H1 (cell line): ENCODE measurements at regions not wholly inside any gene's neighbourhood (a gene's known extent, or its start where the extent isn't known, plus 50 kb on each side); places are given as distances from the start of the nearest gene placed in this dataset.

Experiments
- CTCF ChIA-PET: fragments of 300-600 bp; sonication (Branson Sonifier 250); formaldehyde crosslinking; loops from one replicate; lab custom pipeline; 2021; ENCODE audit not compliant: partially characterized antibody; lab: Charles Lee
- POLR2A ChIA-PET: fragments of 300-600 bp; sonication (Branson Sonifier 250); formaldehyde crosslinking; loops from one replicate; lab custom pipeline; 2021; ENCODE audit warnings: inconsistent platforms; ENCODE audit not compliant: partially characterized antibody; lab: Charles Lee
- DNase-seq, 2 experiments: peaks; one replicate each; pipeline versions ENCODE4 v3.0.0 to v3.0.0-alpha.2; 2010 to 2022; ENCODE audit warnings: low spot score in 2 of 2, low read depth in 1 of 2, mixed read lengths in 1 of 2
- FAIRE-seq: peaks from 2 replicates; lab custom pipeline; 2011; peaks lifted over from hg19 to GRCh38; lab: Jason Lieb, UNC
- H2AFZ ChIP-seq: 2 replicates; pipeline ENCODE4 v1.8.1; 2012; ENCODE audit warnings: low read length, inconsistent platforms
- H2AK5ac ChIP-seq: 2 replicates; pipeline ENCODE4 v1.6.1; 2013; ENCODE audit warnings: low read depth, low read length
- H2BK120ac ChIP-seq: replicated peaks from 2 replicates; pipeline ENCODE3; 2013; ENCODE audit warnings: low read depth, low read length, inconsistent platforms
- H2BK12ac ChIP-seq: 2 replicates; pipeline ENCODE4 v1.6.1; 2013; ENCODE audit warnings: low read depth, low read length
- H2BK15ac ChIP-seq: 2 replicates; pipeline ENCODE4 v1.6.1; 2013; ENCODE audit warnings: low read length
- H2BK20ac ChIP-seq: 2 replicates; pipeline ENCODE4 v1.6.1; 2013; ENCODE audit warnings: low read length
- H2BK5ac ChIP-seq: 2 replicates; pipeline ENCODE4 v1.6.1; 2013; ENCODE audit warnings: low read depth, low read length
- H3K14ac ChIP-seq: 2 replicates; pipeline ENCODE4 v1.6.1; 2013; ENCODE audit warnings: inconsistent platforms; ENCODE audit not compliant: insufficient read length
- H3K18ac ChIP-seq: 2 replicates; pipeline ENCODE4 v1.6.1; 2013; ENCODE audit warnings: low read length; ENCODE audit errors: extremely low read depth
- H3K23ac ChIP-seq: 2 replicates; pipeline ENCODE4 v1.6.1; 2013; ENCODE audit warnings: inconsistent platforms; ENCODE audit not compliant: insufficient read length
- H3K23me2 ChIP-seq: 2 replicates; pipeline ENCODE4 v1.6.1; 2013; ENCODE audit warnings: low read depth, low read length
- H3K27ac ChIP-seq: 2 replicates; pipeline ENCODE4 v1.6.1; 2011; ENCODE audit warnings: low read depth, low read length, inconsistent platforms
- H3K27me3 ChIP-seq, 4 experiments: replicated peaks in 1 of 4; 1 replicate in 1 of 4; 2 replicates in 3 of 4; pipeline versions ENCODE4 v1.6.1 to v1.8.1; 2011 to 2013; ENCODE audit warnings: low read length in 3 of 4, mild to moderate bottlenecking in 3 of 4, inconsistent platforms in 2 of 4, mixed read lengths in 2 of 4, moderate library complexity in 1 of 4; ENCODE audit not compliant: control insufficient read depth in 3 of 4, insufficient read depth in 3 of 4; ENCODE audit errors: extremely low read depth in 1 of 4
- H3K36me3 ChIP-seq, 4 experiments: 2 replicates each; pipeline versions ENCODE4 v1.6.1 to v1.8.1; 2011 to 2013; ENCODE audit warnings: mild to moderate bottlenecking in 4 of 4, low read length in 3 of 4, moderate library complexity in 2 of 4, control low read depth in 1 of 4, inconsistent platforms in 1 of 4; ENCODE audit not compliant: insufficient read depth in 4 of 4, control insufficient read depth in 2 of 4
- H3K4ac ChIP-seq: replicated peaks from 2 replicates; pipeline ENCODE3; 2013; ENCODE audit warnings: low read length, low read depth, mixed read lengths, inconsistent platforms; ENCODE audit not compliant: insufficient read length
- H3K4me1 ChIP-seq, 4 experiments: replicated peaks in 1 of 4; 1 replicate in 1 of 4; 2 replicates in 3 of 4; pipeline versions ENCODE4 v1.6.1 to v1.8.1; 2011 to 2013; ENCODE audit warnings: low read length in 3 of 4, inconsistent platforms in 2 of 4, mixed read lengths in 1 of 4; ENCODE audit not compliant: insufficient read depth in 4 of 4, control insufficient read depth in 3 of 4
- H3K4me2 ChIP-seq, 2 experiments: 2 replicates each; pipeline versions ENCODE4 v1.6.1 to v1.8.1; 2011 to 2013; ENCODE audit warnings: low read depth in 2 of 2, low read length in 2 of 2, control low read depth in 1 of 2, inconsistent platforms in 1 of 2, mild to moderate bottlenecking in 1 of 2; ENCODE audit not compliant: insufficient read depth in 1 of 2
- H3K4me3 ChIP-seq, 4 experiments: fragments of 200-600, 300-600 bp in 1 of 4; sonication (generic), shearing (Covaris generic), sonication (Bioruptor Twin) in 1 of 4; 2 replicates each; pipeline versions ENCODE4 v1.5.1 to v1.8.1; 2011 to 2016; ENCODE audit warnings: low read length in 4 of 4, low read depth in 3 of 4, control low read depth in 2 of 4, inconsistent platforms in 2 of 4, mild to moderate bottlenecking in 2 of 4, mixed read lengths in 1 of 4, moderate library complexity in 1 of 4; ENCODE audit not compliant: insufficient read depth in 2 of 4; ENCODE audit errors: extremely low read depth in 1 of 4
- H3K56ac ChIP-seq: replicated peaks from 2 replicates; pipeline ENCODE3; 2013; ENCODE audit warnings: low read depth, mild to moderate bottlenecking, mixed read lengths, low read length, inconsistent platforms; ENCODE audit not compliant: insufficient read length
- H3K79me1 ChIP-seq: 2 replicates; pipeline ENCODE4 v1.6.1; 2013; ENCODE audit warnings: low read depth, low read length, control low read depth
- H3K79me2 ChIP-seq, 2 experiments: 2 replicates each; pipeline versions ENCODE4 v1.6.1 to v1.8.1; 2012 to 2013; ENCODE audit warnings: low read length in 2 of 2, mild to moderate bottlenecking in 2 of 2, inconsistent platforms in 1 of 2; ENCODE audit not compliant: insufficient read depth in 2 of 2, control insufficient read depth in 1 of 2
- H3K9ac ChIP-seq, 4 experiments: replicated peaks in 1 of 4; 1 replicate in 1 of 4; 2 replicates in 3 of 4; pipeline versions ENCODE4 v1.6.1 to v1.8.1; 2011 to 2013; ENCODE audit warnings: low read depth in 3 of 4, low read length in 3 of 4, control low read depth in 2 of 4, mild to moderate bottlenecking in 2 of 4, moderate library complexity in 2 of 4, inconsistent platforms in 1 of 4; ENCODE audit errors: extremely low read depth in 1 of 4
- H3K9me3 ChIP-seq, 2 experiments: 2 replicates each; pipeline versions ENCODE4 v1.6.1 to v1.8.1; 2012 to 2013; ENCODE audit warnings: mild to moderate bottlenecking in 2 of 2, moderate library complexity in 2 of 2, control low read depth in 1 of 2, inconsistent platforms in 1 of 2, low read depth in 1 of 2, low read length in 1 of 2, mixed read lengths in 1 of 2; ENCODE audit not compliant: insufficient read depth in 2 of 2
- H4K20me1 ChIP-seq, 2 experiments: replicated peaks in 1 of 2; 2 replicates each; pipeline versions ENCODE3 to v1.8.1; 2011 to 2013; ENCODE audit warnings: inconsistent platforms in 2 of 2, low read length in 2 of 2, mild to moderate bottlenecking in 1 of 2; ENCODE audit not compliant: insufficient read depth in 2 of 2, control insufficient read depth in 1 of 2
- H4K5ac ChIP-seq: 2 replicates; pipeline ENCODE4 v1.6.1; 2013; ENCODE audit warnings: low read length, low read depth, mixed read lengths, inconsistent platforms; ENCODE audit not compliant: insufficient read length
- H4K8ac ChIP-seq: 2 replicates; pipeline ENCODE4 v1.8.0; 2013; ENCODE audit warnings: mild to moderate bottlenecking, moderate library complexity, low read length, inconsistent platforms; ENCODE audit not compliant: insufficient read depth; ENCODE audit errors: extremely low read depth
- H4K91ac ChIP-seq: replicated peaks from 2 replicates; pipeline ENCODE3; 2013; ENCODE audit warnings: low read length, mixed read lengths, inconsistent platforms; ENCODE audit not compliant: insufficient read length
- ATF2 ChIP-seq: IDR thresholded peaks from 2 replicates; pipeline ENCODE4 v1.6.1; 2012; ENCODE audit warnings: low read length, inconsistent platforms
- EZH2 ChIP-seq: fragments of 200-600 bp; sonication (generic); IDR thresholded peaks from 2 replicates; pipeline ENCODE4 v1.7.1; 2012; ENCODE audit warnings: low read depth, mild to moderate bottlenecking, moderate library complexity, low read length, inconsistent platforms; ENCODE audit not compliant: severe bottlenecking
- JUN ChIP-seq: IDR thresholded peaks from 2 replicates; pipeline ENCODE4 v1.6.1; 2011; ENCODE audit warnings: low read depth, mild to moderate bottlenecking, improper control_type of control experiment, low read length
- KDM4A ChIP-seq: IDR thresholded peaks from one replicate; pipeline ENCODE4 v1.7.1; 2012; ENCODE audit warnings: low read depth, mild to moderate bottlenecking, moderate library complexity, low read length, inconsistent platforms; ENCODE audit not compliant: severe bottlenecking
- MAX ChIP-seq: IDR thresholded peaks from 2 replicates; pipeline ENCODE4 v1.6.1; 2012; ENCODE audit warnings: inconsistent platforms
- TBP ChIP-seq: IDR thresholded peaks from 2 replicates; pipeline ENCODE4 v1.6.1; 2011; ENCODE audit warnings: low read depth, low read length, improper control_type of control experiment
- WGBS, 2 experiments: shearing (Covaris generic) in 1 of 2; methylation state at CpG; one replicate each; pipeline versions ENCODE4 v1.1.6 to v1.1.7; 2013 to 2015; ENCODE audit warnings: low lambda C conversion rate in 2 of 2, mixed read lengths in 2 of 2, inconsistent platforms in 1 of 2, low coverage in 1 of 2, missing lambda C conversion rate in 1 of 2; ENCODE audit not compliant: insufficient replicate concordance in 2 of 2, insufficient coverage in 1 of 2, insufficient read length in 1 of 2; ENCODE audit errors: extremely low coverage in 1 of 2, missing lambda C conversion rate in 1 of 2; 5-methylcytosine and 5-hydroxymethylcytosine counted together
- TF ChIP-seq, protein P1 (sequence below): IDR thresholded peaks from 2 replicates; pipeline ENCODE4 v1.6.1; 2012; ENCODE audit warnings: inconsistent platforms

DNA sequence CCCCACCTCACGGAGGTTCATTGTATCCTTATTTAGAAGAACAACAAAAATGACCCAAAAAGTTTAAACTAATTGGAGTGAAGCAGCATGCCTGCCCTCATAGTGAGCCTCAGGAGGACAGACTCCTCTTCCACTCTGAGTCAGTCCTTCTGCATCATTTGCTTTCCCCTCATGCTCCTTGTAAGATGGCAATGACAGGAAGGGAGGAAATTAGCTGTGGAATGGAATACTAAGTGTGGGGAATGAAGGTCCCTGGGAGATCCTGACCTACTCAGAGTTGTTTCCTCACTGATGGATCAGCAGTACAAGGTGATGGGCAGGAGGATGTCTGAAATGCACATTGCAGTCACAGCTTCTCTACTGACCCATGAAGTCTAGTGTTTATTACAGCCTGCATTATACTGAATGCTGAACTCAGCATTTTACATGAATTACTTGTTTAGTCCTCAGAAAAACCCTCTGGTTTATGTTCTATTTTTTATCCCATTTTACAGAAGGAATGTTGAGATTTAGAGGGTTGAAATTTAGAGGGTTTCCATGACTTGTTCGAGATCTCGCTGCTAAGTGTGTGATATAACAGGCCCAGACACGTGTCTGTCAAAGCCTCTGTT, 212.0 kb upstream of the PCSK2 start:
- ChIA-PET POLR2A (interaction anchor here (0.6 kb wide), 1 partner anchor 310 kb away, joined by 3 read pairs; no protein-coding TSS in a partner anchor), CTCF (interaction anchor here (0.8 kb wide), 1 partner anchor 213 kb away, joined by 3 read pairs; no protein-coding TSS in a partner anchor)
- Histone ChIP-seq H2BK5ac (no peak overlapping the region), H3K23me2 (no peaks in the 10 kb centered on the region), H3K9me3 (no peaks in the 10 kb centered on the region), H3K4me2 (no peak overlapping the region), H3K4ac (no peak overlapping the region), H4K91ac (no peak overlapping the region), H3K14ac (no peak overlapping the region), H2BK15ac (no peak overlapping the region), H2BK12ac (no peak overlapping the region), H3K23ac (no peak overlapping the region), H2AK5ac (no peak overlapping the region), H3K79me1 (no peaks in the 10 kb centered on the region), H3K4me1 (peaks cover 0 to 6% (median 2%) of the 10 kb centered on the region in 4 experiments; a peak in 3 of 7 replicates), H3K36me3 (no peaks in the 10 kb centered on the region), H4K20me1 (no peaks in the 10 kb centered on the region), H2AFZ (no peak overlapping the region), H3K27me3 (no peaks in the 10 kb centered on the region), H2BK20ac (no peak overlapping the region), H3K27ac (no peak overlapping the region), H4K5ac (no peak overlapping the region), H4K8ac (no peak overlapping the region), H3K56ac (no peak overlapping the region), H2BK120ac (no peak overlapping the region), H3K4me3 (no peak overlapping the region), H3K79me2 (no peaks in the 10 kb centered on the region), H3K18ac (no peak overlapping the region), H3K9ac (no peak overlapping the region)
- TF ChIP-seq MAX (no peak), KDM4A (no peak), EZH2 (no peak), ATF2 (no peak), TBP (no peak), JUN (no peak)
- TF ChIP-seq, protein P1, sequence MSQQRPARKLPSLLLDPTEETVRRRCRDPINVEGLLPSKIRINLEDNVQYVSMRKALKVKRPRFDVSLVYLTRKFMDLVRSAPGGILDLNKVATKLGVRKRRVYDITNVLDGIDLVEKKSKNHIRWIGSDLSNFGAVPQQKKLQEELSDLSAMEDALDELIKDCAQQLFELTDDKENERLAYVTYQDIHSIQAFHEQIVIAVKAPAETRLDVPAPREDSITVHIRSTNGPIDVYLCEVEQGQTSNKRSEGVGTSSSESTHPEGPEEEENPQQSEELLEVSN, result no peak
- no peak for DNase-seq
- no peak for FAIRE-seq
- 96% methylated on average over 4 of the region's 4 CpGs; no CpG with 5 or more reads in 1 of the 2 experiments for WGBS, 2 experiments
